Hepatocyte (in vitro differentiated cells): ENCODE measurements at regions not wholly inside any gene's neighbourhood (a gene's known extent, or its start where the extent isn't known, plus 50 kb on each side); places are given as distances from the start of the nearest gene placed in this dataset.

Experiments
- CTCF ChIP-seq: fragments of 200-600 bp; sonication (generic); IDR thresholded peaks from 2 replicates; pipeline ENCODE4 v1.5.1; 2016; ENCODE audit warnings: antibody characterized with exemption, mild to moderate bottlenecking; ENCODE audit not compliant: poor library complexity
- EZH2 ChIP-seq: fragments of 200-600 bp; sonication (generic); IDR thresholded peaks from 2 replicates; pipeline ENCODE4 v1.6.1; 2016; ENCODE audit warnings: antibody characterized with exemption, mild to moderate bottlenecking, borderline replicate concordance

GRCh38 chr10:123227706-123228105 is 73.5 kb downstream of the BUB3 start:
- no peak for TF ChIP-seq EZH2
- no peak for TF ChIP-seq CTCF
